Activated CD8-positive, alpha-beta T cell treated with anti-CD3 and anti-CD28 coated beads for 36 hours (primary cell): ENCODE measurements at regions not wholly inside any gene's neighbourhood (a gene's known extent, or its start where the extent isn't known, plus 50 kb on each side); places are given as distances from the start of the nearest gene placed in this dataset.

Experiments
- ATAC-seq: fragments of 200-7000 bp; cut with Tn5 transposase; one replicate; pipeline ENCODE4 v1.10.0; 2021; ENCODE audit warnings: mild to moderate bottlenecking, moderate library complexity
- CTCF ChIA-PET: fragments of 350-600 bp; sonication (Branson Sonifier 250); formaldehyde crosslinking; loops from one replicate; lab custom pipeline; 2021; ENCODE audit warnings: antibody characterized with exemption; lab: Charles Lee
- POLR2A ChIA-PET: fragments of 350-600 bp; sonication (Branson Sonifier 250); formaldehyde crosslinking; loops from one replicate; lab custom pipeline; 2021; ENCODE audit warnings: antibody characterized with exemption; lab: Charles Lee
- DNase-seq: peaks from one replicate; pipeline ENCODE4 v3.0.0-alpha.2; 2020
- H3K27ac Mint-ChIP-seq: one replicate; pipeline ENCODE4 v1.8.0; 2021; ENCODE audit warnings: mild to moderate bottlenecking, mixed read lengths
- H3K27me3 Mint-ChIP-seq: one replicate; pipeline ENCODE4 v1.8.0; 2021; ENCODE audit warnings: mixed read lengths
- H3K36me3 Mint-ChIP-seq: one replicate; pipeline ENCODE4 v1.8.0; 2021; ENCODE audit warnings: low read depth, mixed read lengths
- H3K4me1 Mint-ChIP-seq: one replicate; pipeline ENCODE4 v1.8.0; 2021; ENCODE audit warnings: low read depth, mixed read lengths
- H3K4me3 Mint-ChIP-seq: one replicate; pipeline ENCODE4 v1.8.0; 2021; ENCODE audit warnings: mild to moderate bottlenecking, moderate library complexity, mixed read lengths
- H3K9me3 Mint-ChIP-seq: one replicate; pipeline ENCODE4 v1.8.0; 2021; ENCODE audit warnings: mixed read lengths
- CTCF ChIP-seq: fragments of 200-600 bp; IDR thresholded peaks from one replicate; pipeline ENCODE4 v1.8.0; 2022; ENCODE audit warnings: antibody characterized with exemption, mild to moderate bottlenecking
- intact Hi-C: fragments of 100-400 bp; cut with micrococcal nuclease; formaldehyde crosslinking; loops from one replicate; pipeline ENCODE4 v1.10.0; 2022

GRCh38 chr16:65788434-65789140 is 577.9 kb upstream of the CDH5 start:
- ChIA-PET CTCF (no interaction called here), POLR2A (no interaction called here)
- H3K9me3 Mint-ChIP-seq: no peaks in the 10 kb centered on the region
- ATAC-seq (no peak), DNase-seq (no peak)
- H3K36me3 Mint-ChIP-seq: no peaks in the 10 kb centered on the region
- intact Hi-C loops: no loop called here
- H3K27ac Mint-ChIP-seq: no peak overlapping the region
- no peak for TF ChIP-seq CTCF
- H3K4me1 Mint-ChIP-seq: no peaks in the 10 kb centered on the region
- H3K27me3 Mint-ChIP-seq: no peaks in the 10 kb centered on the region
- H3K4me3 Mint-ChIP-seq: no peak overlapping the region

- no peak for ATAC-seq
- no peak overlapping the region for H3K27ac Mint-ChIP-seq
- intact Hi-C loops: no loop called here
- no peak for TF ChIP-seq CTCF
- ChIA-PET POLR2A (no interaction called here), CTCF (no interaction called here)
- H3K4me3 Mint-ChIP-seq: no peak overlapping the region
- no peak for DNase-seq
- no peaks in the 10 kb centered on the region for H3K9me3 Mint-ChIP-seq
- no peaks in the 10 kb centered on the region for H3K4me1 Mint-ChIP-seq
- no peaks in the 10 kb centered on the region for H3K36me3 Mint-ChIP-seq
- H3K27me3 Mint-ChIP-seq: no peaks in the 10 kb centered on the region
Measured at GRCh38 chr16:65787921-65788320, 578.6 kb upstream of the CDH5 start.

GRCh38 chr16:65786916-65787315 is 579.6 kb upstream of the CDH5 start:
- no peak for DNase-seq
- no peak for ATAC-seq
- CTCF ChIA-PET: no interaction called here
- H3K27me3 Mint-ChIP-seq: no peaks in the 10 kb centered on the region
- H3K4me3 Mint-ChIP-seq: no peak overlapping the region
- no peaks in the 10 kb centered on the region for H3K36me3 Mint-ChIP-seq
- H3K9me3 Mint-ChIP-seq: no peaks in the 10 kb centered on the region
- intact Hi-C loops: no loop called here
- POLR2A ChIA-PET: no interaction called here
- no peak for TF ChIP-seq CTCF
- H3K27ac Mint-ChIP-seq: no peak overlapping the region
- no peaks in the 10 kb centered on the region for H3K4me1 Mint-ChIP-seq

- Mint-ChIP-seq H3K27ac (no peak overlapping the region), H3K27me3 (no peaks in the 10 kb centered on the region), H3K4me1 (no peaks in the 10 kb centered on the region), H3K4me3 (no peak overlapping the region), H3K9me3 (no peaks in the 10 kb centered on the region), H3K36me3 (no peaks in the 10 kb centered on the region)
- CTCF ChIA-PET: no interaction called here
- DNase-seq: no peak
- no peak for ATAC-seq
- intact Hi-C loops: no loop called here
- no peak for TF ChIP-seq CTCF
- POLR2A ChIA-PET: interaction anchor here (0.6 kb wide), 1 partner anchor 20 kb away, joined by 3 read pairs; no protein-coding TSS in a partner anchor
Measured at GRCh38 chr16:65783709-65784474, 582.6 kb upstream of the CDH5 start.
